Right forelimb (tissue), 1 donor: ENCODE measurements at regions not wholly inside any gene's neighbourhood (a gene's known extent, or its start where the extent isn't known, plus 50 kb on each side); places are given as distances from the start of the nearest gene placed in this dataset.

ENCODE experiments used
- DNase-seq: peaks from one replicate; pipeline ENCODE4 v3.0.0-alpha.2; 2018

GRCh38 chr18:47458483-47458882 is 207.0 kb upstream of the SKOR2 start:
- DNase-seq: no peak

DNA sequence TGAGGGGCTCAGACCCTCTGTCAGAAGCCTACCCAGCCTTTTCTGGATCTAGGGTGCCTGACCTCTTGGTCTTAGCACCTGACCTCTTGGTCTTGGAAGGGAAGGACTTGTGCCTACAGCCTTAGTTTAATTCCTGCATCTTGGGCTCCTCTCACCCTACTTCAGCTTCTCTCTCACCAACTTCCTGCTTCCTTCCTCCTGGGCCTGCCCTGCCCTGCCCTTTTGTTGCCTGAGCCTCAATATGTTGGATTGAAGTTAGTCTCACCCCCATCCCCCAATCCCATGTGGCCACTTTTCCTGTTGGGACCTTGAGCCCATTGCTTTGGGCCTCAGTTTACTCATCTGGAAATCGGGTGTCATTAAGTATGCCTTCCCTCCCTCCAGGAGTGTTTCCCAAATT is 206.2 kb upstream of the SKOR2 start:
- DNase-seq: no peak

DNA sequence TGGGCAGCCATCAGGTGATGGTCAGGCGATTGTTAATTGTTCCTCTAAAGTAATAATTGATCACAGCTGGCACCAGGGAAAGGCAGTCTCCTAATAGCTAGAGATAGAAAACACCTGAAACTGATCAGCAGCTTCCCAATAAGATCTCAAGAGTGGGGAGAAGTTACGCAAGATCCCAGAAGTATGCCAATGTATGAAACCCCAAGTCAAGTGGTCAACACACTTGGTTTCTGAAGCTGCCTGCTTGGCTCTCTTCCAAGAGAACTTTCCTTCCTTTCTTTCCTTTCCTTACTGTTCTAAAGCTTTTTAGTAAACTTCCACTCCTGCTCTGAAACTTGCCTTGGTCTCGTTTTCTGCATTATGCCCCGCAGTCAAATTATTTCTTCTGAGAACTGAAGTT is 201.6 kb upstream of the SKOR2 start:
- no peak for DNase-seq

DNA sequence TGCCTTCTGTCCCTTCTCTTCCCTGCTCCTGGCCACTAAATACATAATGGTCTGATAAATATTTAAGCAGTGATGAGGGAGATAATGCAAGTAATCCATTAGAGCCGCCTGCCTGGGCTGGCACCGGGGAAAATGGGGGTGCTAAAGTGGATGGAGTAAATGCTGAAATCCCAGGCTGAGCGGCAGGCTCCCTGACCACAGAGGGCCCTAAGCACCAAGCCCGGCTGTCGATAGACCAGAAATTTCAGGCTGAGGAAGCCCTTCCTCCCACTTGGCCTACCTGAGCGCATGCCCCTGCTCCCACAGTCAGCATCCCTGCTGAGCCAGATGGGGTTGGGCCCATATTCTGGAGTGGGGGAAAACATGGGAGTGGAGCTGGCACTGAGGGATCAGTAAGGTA is 197.5 kb upstream of the SKOR2 start:
- no peak for DNase-seq

DNA sequence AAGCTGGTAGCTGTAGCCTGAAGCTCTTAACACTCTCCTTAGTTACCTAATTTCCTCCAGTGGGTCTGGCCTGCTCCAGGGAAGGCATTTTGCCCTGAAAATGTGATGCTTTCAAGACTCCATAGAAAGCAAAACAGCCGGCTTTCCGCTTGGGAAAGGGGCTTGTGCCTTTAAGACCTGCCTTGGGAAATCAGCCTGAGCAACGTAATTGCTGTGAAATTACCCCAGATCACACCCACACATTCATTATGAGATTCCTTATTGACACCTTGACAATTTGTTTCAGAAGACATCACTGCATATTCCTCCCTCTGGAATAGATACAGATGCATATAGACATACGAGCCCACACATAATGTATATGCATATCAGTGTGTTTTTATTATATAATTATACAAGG is 190.5 kb upstream of the SKOR2 start:
- DNase-seq: no peak

- DNase-seq: no peak
Observed at GRCh38 chr18:47438001-47438400, 186.5 kb upstream of the SKOR2 start.

DNA sequence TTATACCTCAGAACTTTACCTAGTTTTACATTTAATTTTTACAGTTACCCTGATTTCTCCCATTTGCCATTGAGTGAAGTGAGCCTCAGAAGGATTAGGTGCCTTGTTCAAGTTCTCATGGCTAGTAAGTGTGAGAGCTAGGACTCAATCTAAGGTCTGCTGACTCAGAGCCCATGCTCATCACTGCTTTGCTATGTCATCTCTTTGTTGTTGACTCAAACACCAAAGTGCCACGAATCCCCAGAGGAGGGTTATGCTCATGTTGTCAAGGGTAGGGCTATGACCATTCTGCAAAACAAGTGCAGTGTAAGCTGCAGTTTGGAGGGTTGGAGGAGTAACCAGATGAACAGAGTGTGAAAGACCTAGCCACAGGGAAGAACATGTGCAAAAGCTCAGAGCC is 185.4 kb upstream of the SKOR2 start:
- DNase-seq: no peak

- no peak for DNase-seq
Observed at GRCh38 chr18:47434214-47434746, 182.8 kb upstream of the SKOR2 start.

GRCh38 chr18:47427923-47428637 is 176.6 kb upstream of the SKOR2 start:
- DNase-seq: no peak

GRCh38 chr18:47427072-47427471 is 175.6 kb upstream of the SKOR2 start:
- no peak for DNase-seq

DNA sequence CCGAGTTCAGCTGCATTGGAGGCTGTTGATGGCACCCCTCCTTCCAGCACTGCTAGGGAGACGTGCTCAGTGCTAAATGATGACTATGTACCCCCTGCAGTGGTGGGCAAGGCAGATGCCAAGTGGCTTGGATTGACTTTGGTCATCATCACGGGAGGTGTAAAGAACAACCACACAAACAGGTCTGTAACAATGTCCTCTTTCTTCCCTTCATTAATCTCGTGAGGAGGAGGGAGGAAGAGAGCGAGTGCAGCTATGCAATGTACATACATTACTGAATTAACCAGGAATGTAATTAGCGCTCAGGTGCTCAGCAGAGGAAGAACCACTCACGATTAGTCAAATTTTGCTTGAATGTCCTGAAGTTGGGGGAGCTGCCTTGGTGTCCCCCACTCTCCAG is 173.9 kb upstream of the SKOR2 start:
- no peak for DNase-seq

GRCh38 chr18:47422524-47422923 is 171.1 kb upstream of the SKOR2 start:
- DNase-seq: no peak

DNA sequence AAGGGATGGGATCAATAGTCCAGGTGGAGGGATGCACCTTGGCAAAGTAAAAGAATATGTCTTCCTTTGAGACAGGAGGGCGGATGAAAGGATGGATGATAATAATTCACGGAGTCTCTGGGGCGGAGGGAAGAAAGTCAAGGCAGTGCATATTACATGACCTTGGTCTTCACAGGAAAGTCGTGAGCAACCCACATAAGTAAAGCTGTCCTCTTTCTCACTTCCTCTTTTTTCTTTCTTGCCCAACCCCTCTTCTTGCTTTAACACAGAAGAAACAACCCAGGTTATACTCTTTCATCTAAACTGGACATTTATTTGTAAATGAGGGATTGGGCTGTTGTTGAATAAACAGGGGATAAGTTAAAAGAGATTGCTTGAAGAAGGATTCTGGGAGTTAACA is 168.7 kb upstream of the SKOR2 start:
- DNase-seq: no peak

GRCh38 chr18:47418746-47419145 is 167.3 kb upstream of the SKOR2 start:
- DNase-seq: no peak

DNA sequence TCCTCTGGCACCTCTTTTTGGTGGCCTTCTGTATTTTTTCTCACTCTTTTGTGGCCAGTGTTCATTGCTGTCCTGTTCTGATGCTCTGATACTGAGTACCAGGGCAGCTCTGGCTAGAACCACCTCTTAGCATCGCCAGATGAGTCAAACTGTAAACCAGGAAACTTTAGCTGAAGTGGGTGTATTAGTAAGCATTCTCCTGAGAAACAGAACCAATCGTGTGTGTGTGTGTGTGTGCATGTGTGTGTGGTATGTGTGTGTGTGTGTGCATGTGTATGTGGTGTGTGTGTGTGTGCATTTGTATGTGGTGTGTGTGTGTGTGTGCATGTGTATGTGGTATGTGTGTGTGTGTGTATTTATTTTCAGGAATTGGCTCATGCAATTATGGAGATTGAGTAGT is 166.3 kb upstream of the SKOR2 start:
- DNase-seq: no peak

GRCh38 chr18:47415881-47416280 is 164.4 kb upstream of the SKOR2 start:
- no peak for DNase-seq

DNA sequence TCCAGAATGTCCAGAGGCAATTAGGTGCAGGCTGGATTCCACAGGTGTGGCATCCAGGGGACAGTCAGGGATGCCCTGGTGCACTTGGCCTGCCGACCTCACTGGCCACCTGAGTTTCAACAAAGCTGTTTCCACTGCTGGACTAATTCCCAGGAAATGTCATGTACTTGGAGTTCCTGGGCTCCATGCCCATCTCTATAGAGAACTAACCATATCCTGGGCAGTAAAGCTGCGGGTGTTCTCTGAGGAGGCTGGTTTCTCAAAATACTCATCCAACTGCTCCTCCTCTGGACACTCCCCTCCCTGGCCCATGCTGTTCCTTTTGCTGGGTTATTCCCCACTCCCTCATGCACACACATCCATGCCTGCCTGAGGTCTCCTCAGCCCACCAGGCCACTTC is 161.9 kb upstream of the SKOR2 start:
- no peak for DNase-seq

GRCh38 chr18:47412924-47413323 is 161.5 kb upstream of the SKOR2 start:
- no peak for DNase-seq

GRCh38 chr18:47411159-47411558 is 159.7 kb upstream of the SKOR2 start:
- no peak for DNase-seq

- no peak for DNase-seq
Observed at GRCh38 chr18:47410139-47410538, 158.7 kb upstream of the SKOR2 start.

DNA sequence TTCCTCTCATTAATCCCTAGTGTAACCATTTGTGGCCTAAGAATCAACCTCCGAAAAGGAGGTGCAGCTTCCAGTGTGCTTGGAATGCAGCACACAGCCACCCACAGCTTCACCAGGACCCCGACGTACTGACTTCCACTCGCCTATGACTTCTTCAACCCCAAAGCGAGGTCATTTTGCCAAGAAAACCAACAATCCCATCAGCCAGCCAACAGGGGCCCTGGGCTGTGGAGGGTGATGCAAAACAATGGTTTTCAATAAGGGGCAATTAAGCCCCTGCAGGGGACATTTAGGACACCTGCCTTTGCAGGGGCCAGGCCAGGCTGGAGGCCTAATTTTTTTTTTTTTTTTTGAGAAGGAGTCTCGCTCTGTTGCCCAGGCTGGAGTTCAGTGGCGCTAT is 158.1 kb upstream of the SKOR2 start:
- DNase-seq: no peak

GRCh38 chr18:47407736-47408135 is 156.3 kb upstream of the SKOR2 start:
- no peak for DNase-seq

GRCh38 chr18:47404845-47405244 is 153.4 kb upstream of the SKOR2 start:
- no peak for DNase-seq

DNA sequence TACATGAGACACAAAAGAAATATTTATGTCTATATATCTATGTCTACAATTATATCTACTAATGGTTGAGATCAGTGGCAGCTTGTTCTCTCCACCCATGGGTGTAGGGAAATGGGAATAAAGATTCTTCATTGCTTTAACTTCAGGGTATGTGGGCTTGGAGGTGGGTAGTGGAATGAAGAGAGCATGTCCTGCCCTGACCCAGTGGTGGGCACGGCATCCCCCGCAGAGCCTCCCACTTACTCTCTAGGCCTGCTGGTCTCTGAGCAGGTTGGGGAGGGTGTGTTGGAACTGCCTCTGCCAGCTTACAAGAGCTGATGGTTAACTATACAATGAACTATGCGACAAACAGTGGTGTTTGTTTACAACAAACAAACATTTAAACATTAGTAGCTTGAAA is 152.5 kb upstream of the SKOR2 start:
- no peak for DNase-seq

DNA sequence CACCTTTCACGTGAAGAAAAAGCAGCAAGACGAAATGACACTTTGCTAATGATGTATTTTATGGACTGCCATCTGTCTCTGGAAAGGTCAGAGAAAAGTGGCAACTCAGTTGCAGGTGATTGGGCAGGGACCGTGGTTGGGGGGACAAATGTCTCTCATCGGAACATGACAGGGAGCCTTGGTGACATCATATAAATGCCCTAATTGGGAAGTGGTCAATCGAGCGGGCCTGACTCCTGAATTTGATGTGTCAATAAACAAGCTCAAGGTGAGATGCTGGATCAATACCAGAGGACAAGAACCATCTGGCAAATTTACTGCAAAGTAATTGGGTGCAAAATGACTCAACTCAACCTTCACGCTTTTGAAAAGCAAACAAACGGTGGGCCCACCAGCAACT is 151.9 kb upstream of the SKOR2 start:
- DNase-seq: no peak
